ENCODE measurements at regions not wholly inside any gene's neighbourhood (a gene's known extent, or its start where the extent isn't known, plus 50 kb on each side); places are given as distances from the start of the nearest gene placed in this dataset.

- no peak overlapping the region for H3K27ac ChIP-seq
- no peaks in the 10 kb centered on the region for H3K9me3 ChIP-seq (ENCODE audit: severe bottlenecking)
- TF ChIP-seq CTCF (IDR thresholded peaks at IDR 0.05; ENCODE audit: low read depth, low read length), result no peak
- no peaks in the 10 kb centered on the region for H3K27me3 ChIP-seq (ENCODE audit: insufficient read depth, low read depth, severe bottlenecking)
- no peak for DNase-seq
- H3K4me3 ChIP-seq (ENCODE audit: low read depth, low read length), result no peak overlapping the region
- no peaks in the 10 kb centered on the region for H3K36me3 ChIP-seq
These were observed 203.4 kb upstream of the PRR16 start for GRCh38 chr5:120260651-120261050.

- no peaks in the 10 kb centered on the region for H3K27me3 ChIP-seq (ENCODE audit: insufficient read depth, low read depth, severe bottlenecking)
- H3K36me3 ChIP-seq, result no peaks in the 10 kb centered on the region
- no peak for TF ChIP-seq CTCF (IDR thresholded peaks at IDR 0.05; ENCODE audit: low read depth, low read length)
- no peak overlapping the region for H3K4me3 ChIP-seq (ENCODE audit: low read depth, low read length)
- H3K27ac ChIP-seq, result no peak overlapping the region
- H3K9me3 ChIP-seq (ENCODE audit: severe bottlenecking), result no peaks in the 10 kb centered on the region
- no peak for DNase-seq
These were observed 193.6 kb upstream of the PRR16 start for GRCh38 chr5:120270498-120270897.

- Histone ChIP-seq H3K4me3 (ENCODE audit: low read depth, low read length) (no peak overlapping the region), H3K9me3 (ENCODE audit: severe bottlenecking) (no peaks in the 10 kb centered on the region), H3K27me3 (ENCODE audit: insufficient read depth, low read depth, severe bottlenecking) (no peaks in the 10 kb centered on the region), H3K27ac (no peak overlapping the region), H3K36me3 (no peaks in the 10 kb centered on the region)
- DNase-seq, result no peak
- TF ChIP-seq CTCF (IDR thresholded peaks at IDR 0.05; ENCODE audit: low read depth, low read length), result no peak
These were observed 170.3 kb upstream of the PRR16 start for GRCh38 chr5:120293796-120294195.

GRCh38 chr5:120297616-120298015 lies 166.5 kb upstream of the PRR16 start:
- Histone ChIP-seq H3K27ac (no peak overlapping the region), H3K36me3 (no peaks in the 10 kb centered on the region), H3K4me3 (ENCODE audit: low read depth, low read length) (no peak overlapping the region), H3K9me3 (ENCODE audit: severe bottlenecking) (no peaks in the 10 kb centered on the region), H3K27me3 (ENCODE audit: insufficient read depth, low read depth, severe bottlenecking) (no peaks in the 10 kb centered on the region)
- no peak for TF ChIP-seq CTCF (IDR thresholded peaks at IDR 0.05; ENCODE audit: low read depth, low read length)
- no peak for DNase-seq

GRCh38 chr5:120298981-120299380 lies 165.1 kb upstream of the PRR16 start:
- no peak overlapping the region for H3K27ac ChIP-seq
- no peaks in the 10 kb centered on the region for H3K36me3 ChIP-seq
- no peak for TF ChIP-seq CTCF (IDR thresholded peaks at IDR 0.05; ENCODE audit: low read depth, low read length)
- DNase-seq, result no peak
- H3K27me3 ChIP-seq (ENCODE audit: insufficient read depth, low read depth, severe bottlenecking), result no peaks in the 10 kb centered on the region
- H3K4me3 ChIP-seq (ENCODE audit: low read depth, low read length), result no peak overlapping the region
- no peaks in the 10 kb centered on the region for H3K9me3 ChIP-seq (ENCODE audit: severe bottlenecking)

GRCh38 chr5:120304663-120305062 lies 159.4 kb upstream of the PRR16 start:
- no peak overlapping the region for H3K4me3 ChIP-seq (ENCODE audit: low read depth, low read length)
- no peak for DNase-seq
- H3K36me3 ChIP-seq, result no peaks in the 10 kb centered on the region
- no peaks in the 10 kb centered on the region for H3K27me3 ChIP-seq (ENCODE audit: insufficient read depth, low read depth, severe bottlenecking)
- H3K9me3 ChIP-seq (ENCODE audit: severe bottlenecking), result no peaks in the 10 kb centered on the region
- TF ChIP-seq CTCF (IDR thresholded peaks at IDR 0.05; ENCODE audit: low read depth, low read length), result no peak
- H3K27ac ChIP-seq, result no peak overlapping the region

All from WERI-Rb-1 (cell line).